ENCODE measurements at regions not wholly inside any gene's neighbourhood (a gene's known extent, or its start where the extent isn't known, plus 50 kb on each side); places are given as distances from the start of the nearest gene placed in this dataset.
"Not testable (repeated sequence)": the region's sequence is repeated elsewhere in the genome, so short reads cannot be mapped to it uniquely, and the experiment has no call there.

DNA sequence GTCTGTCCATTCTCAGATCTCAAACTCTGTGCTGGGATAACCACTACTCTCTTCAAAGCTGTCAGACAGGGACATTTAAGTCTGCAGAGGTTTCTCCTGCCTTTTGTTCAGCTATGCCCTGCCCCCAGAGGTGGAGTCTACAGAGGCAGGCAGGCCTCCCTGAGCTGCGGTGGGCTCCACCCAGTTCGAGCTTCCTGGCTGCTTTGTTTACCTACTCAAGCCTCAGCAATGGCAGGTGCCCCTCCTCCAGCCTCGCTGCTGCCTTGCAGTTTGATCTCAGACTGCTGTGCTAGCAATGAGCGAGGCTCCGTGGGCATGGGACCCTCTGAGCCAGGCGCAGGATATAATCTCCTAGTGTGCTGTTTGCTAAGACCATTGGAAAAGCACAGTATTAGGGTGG lies 53.1 kb upstream of the HUNK start:
- not testable (repeated sequence) for DNase-seq; H3K4me3 Mint-ChIP-seq; H3K4me1 Mint-ChIP-seq (ENCODE audit: low read depth); H3K27ac Mint-ChIP-seq; H3K36me3 Mint-ChIP-seq (ENCODE audit: low read depth); H3K27me3 Mint-ChIP-seq (ENCODE audit: insufficient read depth)
- H3K9me3 Mint-ChIP-seq = peaks cover 17% of the 10 kb centered on the region

GRCh38 chr21:31814356-31814755 lies 58.5 kb upstream of the HUNK start:
- H3K4me3 Mint-ChIP-seq; H3K4me1 Mint-ChIP-seq (ENCODE audit: low read depth); H3K36me3 Mint-ChIP-seq (ENCODE audit: low read depth); H3K27me3 Mint-ChIP-seq (ENCODE audit: insufficient read depth); H3K27ac Mint-ChIP-seq; DNase-seq: not testable (repeated sequence)
- H3K9me3 Mint-ChIP-seq = peaks cover 21% of the 10 kb centered on the region; the same call in 1 of the 2 replicates

DNA sequence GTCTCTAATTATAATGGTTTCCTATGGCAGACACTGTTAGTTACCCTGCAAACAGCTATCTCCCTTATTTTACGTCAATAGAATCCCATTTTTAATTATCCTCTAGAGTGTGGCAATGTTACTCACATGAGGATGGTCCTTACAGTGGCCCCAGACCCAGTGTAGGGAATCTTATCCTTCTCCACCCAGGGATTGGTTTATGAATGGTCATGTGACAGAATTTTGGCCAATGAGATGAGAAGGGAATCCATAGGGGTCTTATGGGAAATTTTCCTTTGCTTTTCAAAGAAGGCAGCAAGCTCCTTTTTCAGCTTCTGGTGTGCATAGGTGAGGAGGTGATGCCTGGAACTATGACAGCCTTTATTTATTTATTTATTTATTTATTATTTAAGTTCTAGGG lies 59.0 kb upstream of the HUNK start:
- H3K27me3 Mint-ChIP-seq (ENCODE audit: insufficient read depth) = no peaks in the 10 kb centered on the region
- H3K36me3 Mint-ChIP-seq (ENCODE audit: low read depth) = no peaks in the 10 kb centered on the region
- H3K9me3 Mint-ChIP-seq = peaks cover 24% of the 10 kb centered on the region; the same call in 1 of the 2 replicates
- DNase-seq = no peak
- H3K4me3 Mint-ChIP-seq = no peak overlapping the region
- no peak overlapping the region for H3K27ac Mint-ChIP-seq
- H3K4me1 Mint-ChIP-seq (ENCODE audit: low read depth) = no peaks in the 10 kb centered on the region
- TF ChIP-seq, protein P1, sequence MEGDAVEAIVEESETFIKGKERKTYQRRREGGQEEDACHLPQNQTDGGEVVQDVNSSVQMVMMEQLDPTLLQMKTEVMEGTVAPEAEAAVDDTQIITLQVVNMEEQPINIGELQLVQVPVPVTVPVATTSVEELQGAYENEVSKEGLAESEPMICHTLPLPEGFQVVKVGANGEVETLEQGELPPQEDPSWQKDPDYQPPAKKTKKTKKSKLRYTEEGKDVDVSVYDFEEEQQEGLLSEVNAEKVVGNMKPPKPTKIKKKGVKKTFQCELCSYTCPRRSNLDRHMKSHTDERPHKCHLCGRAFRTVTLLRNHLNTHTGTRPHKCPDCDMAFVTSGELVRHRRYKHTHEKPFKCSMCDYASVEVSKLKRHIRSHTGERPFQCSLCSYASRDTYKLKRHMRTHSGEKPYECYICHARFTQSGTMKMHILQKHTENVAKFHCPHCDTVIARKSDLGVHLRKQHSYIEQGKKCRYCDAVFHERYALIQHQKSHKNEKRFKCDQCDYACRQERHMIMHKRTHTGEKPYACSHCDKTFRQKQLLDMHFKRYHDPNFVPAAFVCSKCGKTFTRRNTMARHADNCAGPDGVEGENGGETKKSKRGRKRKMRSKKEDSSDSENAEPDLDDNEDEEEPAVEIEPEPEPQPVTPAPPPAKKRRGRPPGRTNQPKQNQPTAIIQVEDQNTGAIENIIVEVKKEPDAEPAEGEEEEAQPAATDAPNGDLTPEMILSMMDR (IDR thresholded peaks at IDR 0.05) = no peak

DNA sequence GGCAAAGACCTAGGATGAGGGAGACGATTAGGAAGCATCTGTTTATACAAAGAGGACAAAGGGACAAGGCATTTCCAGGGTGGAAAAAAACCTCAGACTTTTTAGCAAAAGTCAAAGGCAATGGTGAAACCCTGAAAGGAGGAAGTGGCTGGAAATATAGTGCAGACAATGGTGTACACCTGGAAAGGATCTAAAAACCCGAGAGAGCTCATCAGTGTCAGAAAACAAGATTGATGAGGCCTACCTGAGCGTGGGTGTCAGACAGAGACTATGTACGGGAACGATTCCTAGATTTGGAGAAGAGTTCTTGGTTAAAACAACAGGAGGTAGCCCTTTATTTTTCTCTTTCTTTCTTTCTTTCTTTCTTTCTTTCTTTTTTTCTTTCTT lies 68.8 kb upstream of the HUNK start:
- Mint-ChIP-seq H3K27ac (no peak overlapping the region), H3K36me3 (ENCODE audit: low read depth) (no peaks in the 10 kb centered on the region), H3K27me3 (ENCODE audit: insufficient read depth) (peaks cover 4% of the 10 kb centered on the region)

DNA sequence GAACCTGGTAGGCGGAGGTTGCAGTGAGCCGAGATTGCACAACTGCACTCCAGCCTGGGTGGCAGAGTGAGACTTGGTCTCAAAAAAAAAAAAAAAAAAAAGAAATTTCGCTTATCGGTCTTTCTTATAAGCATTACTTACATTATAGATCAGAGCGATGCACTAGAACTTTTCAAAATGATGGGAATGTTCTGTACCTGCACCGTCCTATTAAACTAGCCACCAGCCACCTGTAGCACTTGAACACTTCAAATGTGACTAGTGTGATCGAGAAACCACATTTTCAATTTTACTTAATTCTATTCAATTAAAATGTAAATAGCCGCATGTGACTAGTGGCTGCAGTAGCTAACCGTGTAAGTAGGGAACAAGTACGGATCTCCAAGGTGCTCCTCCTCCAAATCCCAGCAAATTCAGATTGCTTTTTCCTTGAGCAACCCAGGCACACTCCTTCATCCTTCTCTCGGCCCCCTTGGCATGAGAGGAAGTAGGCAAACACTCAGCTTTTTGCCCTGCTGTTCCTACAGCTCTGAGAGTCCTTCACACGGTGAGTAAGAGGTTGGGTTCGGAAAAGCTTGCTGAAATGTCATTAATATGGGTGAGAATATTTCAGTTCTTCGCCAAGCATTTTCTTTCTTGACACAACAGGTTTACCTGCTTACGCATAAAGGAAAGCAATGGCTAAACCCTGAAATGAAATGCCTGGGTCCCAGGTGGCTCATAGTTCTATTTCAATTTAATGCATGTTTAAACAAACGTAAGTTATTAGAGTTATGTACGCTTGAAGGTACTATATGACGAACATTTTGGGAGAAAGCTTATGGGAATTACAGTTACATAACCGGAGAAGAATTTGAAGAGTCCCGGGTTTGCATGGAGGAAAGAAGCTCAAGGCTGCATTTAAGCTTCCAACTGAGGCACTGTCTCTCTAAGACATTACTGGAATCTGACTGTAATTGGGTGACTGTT lies 69.5 kb upstream of the HUNK start:
- Mint-ChIP-seq H3K27ac (no peak overlapping the region), H3K4me1 (ENCODE audit: low read depth) (no peaks in the 10 kb centered on the region), H3K4me3 (no peak overlapping the region), H3K27me3 (ENCODE audit: insufficient read depth) (peaks cover 4% of the 10 kb centered on the region), H3K9me3 (peaks cover 5% of the 10 kb centered on the region; the same call in 1 of the 2 replicates), H3K36me3 (ENCODE audit: low read depth) (no peaks in the 10 kb centered on the region)
- DNase-seq = no peak
- TF ChIP-seq, protein P1 (IDR thresholded peaks at IDR 0.05) = no peak

More for the DNA sequence above, 68.8 kb upstream of the HUNK start:
- H3K9me3 Mint-ChIP-seq = peaks cover 6% of the 10 kb centered on the region; the same call in 1 of the 2 replicates
- TF ChIP-seq, protein P1 (IDR thresholded peaks at IDR 0.05) = no peak
- no peaks in the 10 kb centered on the region for H3K4me1 Mint-ChIP-seq (ENCODE audit: low read depth)
- DNase-seq = no peak
- H3K4me3 Mint-ChIP-seq = no peak overlapping the region

GRCh38 chr21:31802331-31802730 lies 70.4 kb upstream of the SCAF4 start:
- no peaks in the 10 kb centered on the region for H3K36me3 Mint-ChIP-seq (ENCODE audit: low read depth)
- TF ChIP-seq, protein P1 (IDR thresholded peaks at IDR 0.05) = no peak
- H3K27ac Mint-ChIP-seq = no peak overlapping the region
- H3K4me3 Mint-ChIP-seq = no peak overlapping the region
- peaks cover 5% of the 10 kb centered on the region; the same call in 1 of the 2 replicates for H3K9me3 Mint-ChIP-seq
- peaks cover 8% of the 10 kb centered on the region for H3K27me3 Mint-ChIP-seq (ENCODE audit: insufficient read depth)
- no peaks in the 10 kb centered on the region for H3K4me1 Mint-ChIP-seq (ENCODE audit: low read depth)
- no peak for DNase-seq

All from HFFc6 (cell line).